ENCODE measurements at regions not wholly inside any gene's neighbourhood (a gene's known extent, or its start where the extent isn't known, plus 50 kb on each side); places are given as distances from the start of the nearest gene placed in this dataset.

DNA sequence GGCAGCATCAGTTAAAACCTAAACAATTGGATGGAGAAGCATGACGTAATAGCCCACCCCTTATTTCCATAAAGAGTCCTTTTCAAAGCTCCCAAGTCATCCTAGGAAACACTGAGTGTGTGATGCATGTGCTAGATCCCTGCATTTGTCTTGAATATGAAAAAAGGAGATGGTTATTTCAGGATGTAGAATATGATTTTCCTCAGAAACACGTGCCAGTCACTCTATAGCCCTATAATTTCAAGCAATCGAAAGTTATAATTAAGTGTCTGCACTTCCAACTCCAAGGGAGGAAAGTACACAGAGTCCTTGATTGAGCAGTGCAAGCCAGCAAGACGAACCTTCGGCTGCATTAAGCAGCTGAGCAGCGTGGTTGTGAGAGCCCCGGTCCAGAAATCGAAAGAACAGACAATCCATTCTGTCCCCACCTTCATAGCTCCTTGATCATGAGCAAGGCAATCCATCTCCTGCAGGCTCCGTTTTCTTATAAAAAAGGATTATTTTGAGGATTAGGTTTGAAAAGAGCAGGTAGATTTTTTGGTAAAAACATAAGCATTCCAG, 287.7 kb downstream of the FBXO15 start:
- no peak overlapping the region for H3K27ac Mint-ChIP-seq (ENCODE audit: unreplicated experiment)
- BruUV-seq (replicated peaks) = no TSS peak
- no peaks in the 10 kb centered on the region for H3K4me1 Mint-ChIP-seq (ENCODE audit: low read depth, unreplicated experiment)
- DNase-seq = no peak
- H3K4me3 Mint-ChIP-seq (ENCODE audit: low read depth, unreplicated experiment) = no peak overlapping the region
- TF ChIP-seq, protein P1, sequence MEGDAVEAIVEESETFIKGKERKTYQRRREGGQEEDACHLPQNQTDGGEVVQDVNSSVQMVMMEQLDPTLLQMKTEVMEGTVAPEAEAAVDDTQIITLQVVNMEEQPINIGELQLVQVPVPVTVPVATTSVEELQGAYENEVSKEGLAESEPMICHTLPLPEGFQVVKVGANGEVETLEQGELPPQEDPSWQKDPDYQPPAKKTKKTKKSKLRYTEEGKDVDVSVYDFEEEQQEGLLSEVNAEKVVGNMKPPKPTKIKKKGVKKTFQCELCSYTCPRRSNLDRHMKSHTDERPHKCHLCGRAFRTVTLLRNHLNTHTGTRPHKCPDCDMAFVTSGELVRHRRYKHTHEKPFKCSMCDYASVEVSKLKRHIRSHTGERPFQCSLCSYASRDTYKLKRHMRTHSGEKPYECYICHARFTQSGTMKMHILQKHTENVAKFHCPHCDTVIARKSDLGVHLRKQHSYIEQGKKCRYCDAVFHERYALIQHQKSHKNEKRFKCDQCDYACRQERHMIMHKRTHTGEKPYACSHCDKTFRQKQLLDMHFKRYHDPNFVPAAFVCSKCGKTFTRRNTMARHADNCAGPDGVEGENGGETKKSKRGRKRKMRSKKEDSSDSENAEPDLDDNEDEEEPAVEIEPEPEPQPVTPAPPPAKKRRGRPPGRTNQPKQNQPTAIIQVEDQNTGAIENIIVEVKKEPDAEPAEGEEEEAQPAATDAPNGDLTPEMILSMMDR (IDR thresholded peaks at IDR 0.05; ENCODE audit: unreplicated experiment) = no peak
- H3K27me3 Mint-ChIP-seq (ENCODE audit: unreplicated experiment) = no peaks in the 10 kb centered on the region
- H3K36me3 Mint-ChIP-seq (ENCODE audit: insufficient read depth, unreplicated experiment) = no peaks in the 10 kb centered on the region
- no peaks in the 10 kb centered on the region for H3K9me3 Mint-ChIP-seq (ENCODE audit: low read depth, unreplicated experiment)
- intact Hi-C loops (cut with micrococcal nuclease; ENCODE audit: unreplicated experiment) = no loop called here
- CTCF ChIA-PET = no interaction called here

GRCh38 chr18:73852789-73853549, 294.7 kb downstream of the FBXO15 start:
- no peaks in the 10 kb centered on the region for H3K27me3 Mint-ChIP-seq (ENCODE audit: unreplicated experiment)
- H3K27ac Mint-ChIP-seq (ENCODE audit: unreplicated experiment) = no peak overlapping the region
- intact Hi-C loops (cut with micrococcal nuclease; ENCODE audit: unreplicated experiment) = no loop called here
- TF ChIP-seq, protein P1 (IDR thresholded peaks at IDR 0.05; ENCODE audit: unreplicated experiment) = no peak
- no peak for DNase-seq
- H3K4me3 Mint-ChIP-seq (ENCODE audit: low read depth, unreplicated experiment) = no peak overlapping the region
- H3K4me1 Mint-ChIP-seq (ENCODE audit: low read depth, unreplicated experiment) = peaks cover 31% of the 10 kb centered on the region
- H3K9me3 Mint-ChIP-seq (ENCODE audit: low read depth, unreplicated experiment) = no peaks in the 10 kb centered on the region
- BruUV-seq (replicated peaks) = no TSS peak
- peaks cover 1% of the 10 kb centered on the region for H3K36me3 Mint-ChIP-seq (ENCODE audit: insufficient read depth, unreplicated experiment)
- CTCF ChIA-PET = interaction anchor here (1.0 kb wide), 1 partner anchor 1090 kb away, joined by 5 read pairs; no protein-coding TSS in a partner anchor

DNA sequence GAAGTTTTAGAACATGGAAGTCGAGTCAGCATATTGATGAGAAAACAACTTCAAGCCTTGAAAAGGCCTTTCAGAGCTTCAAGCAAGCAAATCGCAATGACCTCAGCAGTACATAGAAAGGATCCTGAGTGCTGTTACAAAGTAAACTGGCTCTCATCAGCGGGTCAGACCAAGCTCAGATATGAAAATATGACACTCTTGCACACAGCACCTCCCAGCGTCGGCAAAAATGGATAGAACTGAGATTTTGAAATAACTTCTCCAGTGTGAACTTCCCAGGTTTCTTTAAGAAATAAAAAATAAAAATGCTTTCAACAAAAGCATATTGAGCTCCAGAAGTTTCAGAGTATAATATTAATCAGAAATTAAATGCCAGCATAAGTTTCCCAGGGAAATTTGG, 296.9 kb downstream of the FBXO15 start:
- Mint-ChIP-seq H3K4me1 (ENCODE audit: low read depth, unreplicated experiment) (peaks cover 35% of the 10 kb centered on the region), H3K4me3 (ENCODE audit: low read depth, unreplicated experiment) (no peak overlapping the region), H3K9me3 (ENCODE audit: low read depth, unreplicated experiment) (no peaks in the 10 kb centered on the region), H3K27ac (ENCODE audit: unreplicated experiment) (no peak overlapping the region), H3K36me3 (ENCODE audit: insufficient read depth, unreplicated experiment) (peaks cover 5% of the 10 kb centered on the region), H3K27me3 (ENCODE audit: unreplicated experiment) (no peaks in the 10 kb centered on the region)
- TF ChIP-seq, protein P1 (IDR thresholded peaks at IDR 0.05; ENCODE audit: unreplicated experiment) = no peak
- BruUV-seq (replicated peaks) = no TSS peak
- intact Hi-C loops (cut with micrococcal nuclease; ENCODE audit: unreplicated experiment) = no loop called here
- no peak for DNase-seq
- CTCF ChIA-PET = no interaction called here

GRCh38 chr18:73848656-73849055, 299.0 kb downstream of the FBXO15 start:
- CTCF ChIA-PET = interaction anchor here (0.7 to 1.1 kb wide), 2 partner anchors 44 to 1147 kb away, joined by 3 read pairs; no protein-coding TSS in a partner anchor
- H3K4me1 Mint-ChIP-seq (ENCODE audit: low read depth, unreplicated experiment) = peaks cover 33% of the 10 kb centered on the region

More at GRCh38 chr18:73848656-73849055, 299.0 kb downstream of the FBXO15 start:
- H3K27me3 Mint-ChIP-seq (ENCODE audit: unreplicated experiment) = no peaks in the 10 kb centered on the region
- no peak for DNase-seq
- intact Hi-C loops (cut with micrococcal nuclease; ENCODE audit: unreplicated experiment) = loop anchor here (5.0 to 10.0 kb wide), 2 partner anchors 134 to 234 kb away; no protein-coding TSS in a partner anchor
- TF ChIP-seq, protein P1 (IDR thresholded peaks at IDR 0.05; ENCODE audit: unreplicated experiment) = no peak
- H3K36me3 Mint-ChIP-seq (ENCODE audit: insufficient read depth, unreplicated experiment) = peaks cover 5% of the 10 kb centered on the region
- H3K4me3 Mint-ChIP-seq (ENCODE audit: low read depth, unreplicated experiment) = no peak overlapping the region
- BruUV-seq (replicated peaks) = no TSS peak
- H3K27ac Mint-ChIP-seq (ENCODE audit: unreplicated experiment) = peak overlapping the region; percentile 27
- H3K9me3 Mint-ChIP-seq (ENCODE audit: low read depth, unreplicated experiment) = no peaks in the 10 kb centered on the region

Data from Calu3 (cell line).